ENCODE measurements at regions not wholly inside any gene's neighbourhood (a gene's known extent, or its start where the extent isn't known, plus 50 kb on each side); places are given as distances from the start of the nearest gene placed in this dataset.
A peak's percentile ranks its signal among the peaks of the same experiment; 100 is the strongest.
"Not testable (repeated sequence)": the region's sequence is repeated elsewhere in the genome, so short reads cannot be mapped to it uniquely, and the experiment has no call there.

DNA sequence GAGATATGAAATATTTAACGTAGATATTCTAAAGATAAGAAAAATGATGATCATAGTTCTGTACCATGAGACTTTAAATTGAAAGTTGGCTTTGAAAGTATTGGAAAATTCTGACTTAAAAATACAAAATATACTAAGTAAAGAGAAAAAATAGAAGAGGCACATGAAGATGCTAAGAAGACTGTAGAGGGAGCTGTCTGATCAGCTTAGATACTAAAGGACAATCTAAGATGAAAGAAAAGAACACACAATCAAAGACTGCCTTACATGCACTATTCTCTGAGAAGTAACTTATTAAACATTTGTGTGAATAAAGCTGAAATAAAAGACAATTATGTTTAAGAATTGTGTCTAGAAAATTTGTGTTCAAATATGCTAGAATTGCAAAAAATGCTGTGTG lies 55.1 kb downstream of the RBMXL2 start:
- DNase-seq, result peak; percentile 5 to 28

DNA sequence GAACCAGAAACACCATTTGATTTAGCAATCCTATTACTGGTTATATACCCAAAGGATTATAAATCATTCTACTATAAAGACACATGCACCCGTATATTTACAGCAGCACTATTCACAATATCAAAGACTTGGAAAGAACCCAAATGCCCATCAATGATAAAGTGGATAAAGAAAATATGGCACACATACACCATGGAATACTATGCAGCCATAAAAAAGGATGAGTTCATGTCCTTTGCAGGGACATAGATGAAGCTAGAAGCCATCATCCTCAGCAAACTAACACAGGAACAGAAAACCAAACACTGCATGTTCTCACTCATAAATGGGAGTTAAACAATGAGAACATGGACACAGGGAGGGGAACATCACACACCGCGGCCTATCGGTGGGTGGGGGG lies 61.3 kb downstream of the RBMXL2 start:
- not testable (repeated sequence) for DNase-seq

DNA sequence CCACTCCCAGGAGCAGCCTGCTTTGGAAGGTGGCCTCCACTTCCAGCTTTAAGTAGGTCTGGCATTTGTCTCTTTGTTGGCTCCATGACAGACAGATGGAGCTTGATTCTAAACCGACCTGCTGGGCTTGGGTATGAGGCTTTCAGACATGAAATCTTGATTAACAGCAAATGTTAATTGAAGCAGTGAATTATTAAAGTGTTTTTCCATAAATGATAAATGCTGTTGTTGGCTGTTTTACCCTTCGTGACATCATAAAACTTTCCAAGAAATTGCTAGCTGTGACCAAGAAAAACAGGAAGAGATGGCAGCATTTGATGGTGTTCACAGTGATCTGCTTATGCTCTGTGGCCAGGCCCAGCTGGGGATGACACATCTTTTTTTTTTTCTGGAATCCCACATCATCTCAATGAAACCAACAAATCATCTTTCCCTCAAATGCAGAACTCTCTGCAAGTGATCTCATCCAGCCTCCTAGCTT lies 66.1 kb downstream of the RBMXL2 start:
- no peak for DNase-seq

GRCh38 chr11:7160814-7161489 lies 72.2 kb downstream of the RBMXL2 start:
- no peak for DNase-seq

- no peak for DNase-seq
These were observed 77.1 kb downstream of the RBMXL2 start for GRCh38 chr11:7165911-7166310.

DNA sequence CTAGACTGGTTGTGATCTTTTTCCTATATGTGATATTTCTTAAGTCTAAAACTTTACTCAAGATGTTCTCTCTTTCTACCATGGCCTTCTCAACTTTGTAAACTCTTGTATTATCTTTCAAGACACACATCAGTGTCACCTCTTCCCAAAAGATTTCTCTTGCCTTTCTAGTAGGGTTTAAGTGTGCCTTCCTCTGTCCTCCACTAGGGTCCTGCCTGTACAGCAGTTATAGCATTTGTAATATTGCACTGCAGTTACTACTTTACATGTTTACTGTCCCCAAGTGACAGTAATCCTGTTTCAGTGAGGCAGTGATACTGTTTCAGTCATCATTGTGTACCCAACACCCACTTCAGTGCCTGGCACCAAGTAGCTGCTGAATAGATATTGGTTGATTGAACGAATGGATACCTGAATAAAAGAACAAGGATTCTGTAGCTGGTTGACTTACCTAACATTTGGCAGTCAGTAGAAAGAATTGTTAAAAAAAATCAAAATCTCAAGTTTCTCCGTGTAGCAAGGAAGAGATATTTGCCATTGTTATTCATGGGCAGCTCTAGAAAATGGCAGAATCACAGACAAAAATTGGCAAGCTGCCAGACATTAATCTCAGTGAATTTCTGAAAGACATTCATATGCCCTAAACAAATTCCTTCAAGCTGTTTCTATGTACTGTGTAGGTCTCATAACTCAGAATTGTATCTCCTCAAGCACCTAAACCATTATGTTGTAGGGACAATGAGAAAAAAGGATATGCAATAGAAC lies 79.4 kb downstream of the RBMXL2 start:
- DNase-seq, result no peak

- DNase-seq, result no peak
These were observed 79.9 kb downstream of the RBMXL2 start for GRCh38 chr11:7168741-7168990.

DNA sequence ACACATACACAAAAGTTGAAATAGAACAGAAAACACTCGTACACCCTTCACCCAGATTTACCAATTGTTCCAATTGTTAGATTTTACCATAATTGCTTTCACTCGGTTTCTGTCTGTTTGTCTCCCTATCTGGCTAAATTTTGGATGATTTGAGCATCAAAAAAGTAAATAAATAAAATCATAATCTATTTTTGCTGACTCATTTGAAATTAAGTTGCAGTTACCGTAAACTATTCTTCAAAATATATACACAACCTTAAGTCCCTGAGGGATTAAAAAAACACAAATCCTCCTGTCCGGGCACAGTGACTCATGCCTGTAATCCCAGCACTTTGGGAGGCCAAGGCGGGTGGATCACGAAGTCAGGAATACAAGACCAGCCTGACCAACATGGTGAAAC lies 81.3 kb upstream of the SYT9 start:
- DNase-seq, result no peak

GRCh38 chr11:7175007-7175406 lies 76.7 kb upstream of the SYT9 start:
- DNase-seq, result no peak

DNA sequence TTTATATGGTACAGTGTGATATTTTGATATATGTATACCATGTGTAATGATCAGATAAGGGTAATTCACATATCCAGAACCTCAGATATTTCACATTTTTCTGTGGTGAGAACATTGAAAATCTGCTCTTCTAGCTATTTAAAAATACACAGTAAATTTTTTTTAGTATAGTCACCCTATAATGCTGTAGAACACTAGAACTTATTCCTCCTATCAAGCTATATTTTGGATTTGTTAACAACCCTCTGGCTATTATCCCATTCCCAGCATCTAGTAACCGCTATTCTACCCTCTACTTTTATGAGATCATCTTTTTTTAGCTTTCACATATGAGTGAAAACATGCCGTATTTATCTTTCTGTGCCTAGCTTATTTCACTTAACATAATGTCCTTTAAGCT lies 65.5 kb upstream of the SYT9 start:
- DNase-seq, result no peak

DNA sequence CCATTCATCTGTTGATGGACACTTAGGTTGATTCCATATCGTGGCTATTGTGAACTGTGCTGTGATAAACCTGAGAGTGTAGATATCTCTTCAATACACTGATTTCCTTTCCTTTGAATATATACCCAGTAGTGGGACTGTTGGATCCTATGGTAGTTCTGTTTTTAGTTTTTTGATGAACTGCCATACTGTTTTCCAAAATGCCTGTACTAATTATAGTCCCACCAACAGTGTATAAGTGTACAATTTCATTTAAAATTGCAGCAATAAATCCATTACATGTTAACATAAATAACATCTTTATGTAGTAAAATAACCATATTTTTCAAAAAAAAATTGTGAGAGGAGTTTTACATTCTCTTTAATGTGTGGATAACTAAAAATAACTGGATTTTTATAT lies 65.0 kb upstream of the SYT9 start:
- no peak for DNase-seq

GRCh38 chr11:7192785-7193184 lies 58.9 kb upstream of the SYT9 start:
- not testable (repeated sequence) for DNase-seq

GRCh38 chr11:7196396-7197146 lies 55.1 kb upstream of the SYT9 start:
- no peak for DNase-seq

- DNase-seq, result no peak
These were observed 54.2 kb upstream of the SYT9 start for GRCh38 chr11:7197469-7197868.
